ENCODE measurements at regions not wholly inside any gene's neighbourhood (a gene's known extent, or its start where the extent isn't known, plus 50 kb on each side); places are given as distances from the start of the nearest gene placed in this dataset.

DNA sequence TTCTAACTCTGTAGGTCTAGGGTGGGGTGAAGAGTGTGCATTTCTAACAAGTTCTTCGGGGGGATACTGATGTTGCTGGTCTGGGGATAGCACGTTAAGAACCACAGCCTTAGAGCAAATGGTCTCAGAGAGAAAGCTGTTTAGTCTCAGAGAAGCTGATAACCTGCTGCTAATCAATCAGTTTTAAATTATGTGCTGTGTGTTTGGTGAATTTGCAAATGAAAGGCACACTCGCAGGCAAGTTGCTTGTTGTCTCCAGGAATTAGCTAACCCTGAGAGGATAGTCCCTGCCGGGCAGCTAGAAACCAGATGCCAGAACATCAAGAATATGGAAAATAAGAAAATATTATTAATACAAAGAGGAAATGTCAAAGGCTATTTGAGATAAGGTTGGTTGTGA is 79.2 kb downstream of the DMRT2 start:
- Histone ChIP-seq H3K4me3 (no peak overlapping the region), H3K27ac (no peak overlapping the region), H3K27me3 (no peaks in the 10 kb centered on the region), H3K9me3 (no peaks in the 10 kb centered on the region), H3K36me3 (no peaks in the 10 kb centered on the region), H3K9ac (ENCODE audit: low read depth in 2 of 2, low read length in 2 of 2) (no peak overlapping the region), H3K4me1 (no peaks in the 10 kb centered on the region)
- intact Hi-C loops (cut with DNase I) = no loop called here
- no peak for DNase-seq
- TF ChIP-seq, protein P1, sequence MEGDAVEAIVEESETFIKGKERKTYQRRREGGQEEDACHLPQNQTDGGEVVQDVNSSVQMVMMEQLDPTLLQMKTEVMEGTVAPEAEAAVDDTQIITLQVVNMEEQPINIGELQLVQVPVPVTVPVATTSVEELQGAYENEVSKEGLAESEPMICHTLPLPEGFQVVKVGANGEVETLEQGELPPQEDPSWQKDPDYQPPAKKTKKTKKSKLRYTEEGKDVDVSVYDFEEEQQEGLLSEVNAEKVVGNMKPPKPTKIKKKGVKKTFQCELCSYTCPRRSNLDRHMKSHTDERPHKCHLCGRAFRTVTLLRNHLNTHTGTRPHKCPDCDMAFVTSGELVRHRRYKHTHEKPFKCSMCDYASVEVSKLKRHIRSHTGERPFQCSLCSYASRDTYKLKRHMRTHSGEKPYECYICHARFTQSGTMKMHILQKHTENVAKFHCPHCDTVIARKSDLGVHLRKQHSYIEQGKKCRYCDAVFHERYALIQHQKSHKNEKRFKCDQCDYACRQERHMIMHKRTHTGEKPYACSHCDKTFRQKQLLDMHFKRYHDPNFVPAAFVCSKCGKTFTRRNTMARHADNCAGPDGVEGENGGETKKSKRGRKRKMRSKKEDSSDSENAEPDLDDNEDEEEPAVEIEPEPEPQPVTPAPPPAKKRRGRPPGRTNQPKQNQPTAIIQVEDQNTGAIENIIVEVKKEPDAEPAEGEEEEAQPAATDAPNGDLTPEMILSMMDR (IDR thresholded peaks at IDR 0.05) = no peak

DNA sequence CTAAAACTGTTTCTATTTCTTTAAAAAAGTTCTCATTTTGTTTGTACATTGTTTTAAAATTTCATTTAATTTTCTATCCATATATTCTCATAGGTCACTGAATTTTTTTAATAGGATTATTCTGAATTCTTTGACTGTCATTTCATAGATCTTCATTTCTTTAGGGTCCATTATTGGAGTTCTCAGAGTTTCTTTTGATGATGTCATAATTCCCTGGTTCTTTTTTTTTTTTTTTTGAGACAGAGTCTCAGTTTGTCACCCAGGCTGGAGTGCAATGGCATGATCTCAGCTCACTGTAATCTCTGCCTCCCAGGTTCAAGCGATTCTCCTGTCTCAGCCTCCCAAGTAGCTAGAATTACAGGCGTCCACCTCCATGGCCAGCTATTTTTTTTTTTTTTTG is 89.9 kb downstream of the DMRT2 start:
- Histone ChIP-seq H3K4me3 (no peak overlapping the region), H3K4me1 (no peaks in the 10 kb centered on the region), H3K36me3 (no peaks in the 10 kb centered on the region), H3K9ac (ENCODE audit: low read depth in 2 of 2, low read length in 2 of 2) (no peak overlapping the region), H3K27ac (no peak overlapping the region), H3K27me3 (no peaks in the 10 kb centered on the region), H3K9me3 (no peaks in the 10 kb centered on the region)
- DNase-seq = no peak
- TF ChIP-seq, protein P1 (IDR thresholded peaks at IDR 0.05) = no peak
- intact Hi-C loops (cut with DNase I) = no loop called here

DNA sequence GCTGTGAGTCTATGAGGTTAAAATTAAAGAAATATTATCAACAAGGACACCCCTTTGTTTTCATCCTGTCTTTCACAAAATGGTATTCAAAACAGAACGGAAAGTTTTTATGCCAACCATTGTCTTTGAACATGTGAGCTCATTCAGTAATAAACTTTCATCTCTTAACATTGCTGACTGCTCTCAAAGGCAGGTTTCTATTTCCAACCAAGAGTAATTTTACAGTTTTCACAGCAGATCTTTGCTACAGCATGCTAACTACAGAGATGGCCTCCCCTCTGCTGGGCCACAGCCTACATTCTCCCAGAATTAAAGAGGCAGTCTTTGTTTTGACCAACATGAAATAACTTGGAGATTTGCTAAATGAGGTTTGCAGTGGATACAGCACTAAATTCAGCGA is 101.5 kb downstream of the DMRT2 start:
- Histone ChIP-seq H3K9ac (ENCODE audit: low read depth in 2 of 2, low read length in 2 of 2) (no peak overlapping the region), H3K27me3 (no peaks in the 10 kb centered on the region), H3K4me3 (no peak overlapping the region), H3K4me1 (no peaks in the 10 kb centered on the region), H3K9me3 (no peaks in the 10 kb centered on the region), H3K36me3 (no peaks in the 10 kb centered on the region), H3K27ac (no peak overlapping the region)
- DNase-seq = no peak
- intact Hi-C loops (cut with DNase I) = no loop called here
- TF ChIP-seq, protein P1 (IDR thresholded peaks at IDR 0.05) = no peak

DNA sequence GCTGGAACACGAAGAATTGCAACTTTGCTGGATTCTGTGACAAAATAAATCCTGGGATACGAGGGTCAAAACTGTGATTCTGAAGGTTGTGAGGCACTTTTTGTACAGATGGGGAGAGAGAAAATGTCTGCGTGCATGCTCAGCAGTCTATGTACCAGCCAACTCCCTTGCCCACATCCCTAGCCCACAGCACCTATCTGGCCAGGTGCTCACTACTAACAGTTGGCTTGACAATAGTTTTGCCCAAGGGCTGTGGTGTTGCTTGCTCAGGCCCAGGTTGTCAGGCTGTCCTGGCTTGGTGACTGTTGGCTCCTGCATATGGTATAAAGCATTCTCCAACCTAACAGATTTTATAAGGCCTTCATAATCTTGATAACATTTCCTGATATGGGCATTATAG is 102.0 kb downstream of the DMRT2 start:
- DNase-seq = no peak
- Histone ChIP-seq H3K36me3 (no peaks in the 10 kb centered on the region), H3K27me3 (no peaks in the 10 kb centered on the region), H3K27ac (no peak overlapping the region), H3K4me3 (no peak overlapping the region), H3K4me1 (no peaks in the 10 kb centered on the region), H3K9me3 (no peaks in the 10 kb centered on the region), H3K9ac (ENCODE audit: low read depth in 2 of 2, low read length in 2 of 2) (no peak overlapping the region)
- TF ChIP-seq, protein P1 (IDR thresholded peaks at IDR 0.05) = no peak
- intact Hi-C loops (cut with DNase I) = no loop called here

DNA sequence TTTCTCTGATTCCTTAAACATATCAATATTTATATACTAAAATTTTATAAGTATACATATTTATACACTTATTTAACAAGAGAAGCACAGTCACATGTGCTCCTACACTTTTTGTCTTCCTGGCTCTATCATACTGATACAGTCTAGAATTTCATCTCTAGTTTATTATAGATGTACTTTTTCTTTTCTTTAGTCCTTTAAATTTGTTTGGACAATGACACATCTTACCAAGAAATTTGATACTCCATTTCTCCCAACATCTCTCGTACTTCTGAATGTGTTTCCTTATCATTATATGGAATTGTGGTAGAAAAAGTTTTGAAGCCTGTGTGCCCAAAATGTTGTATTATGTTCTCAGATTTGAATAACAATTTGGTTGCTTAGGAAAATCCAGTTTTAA is 104.6 kb downstream of the DMRT2 start:
- no peaks in the 10 kb centered on the region for H3K4me1 ChIP-seq
- H3K36me3 ChIP-seq = no peaks in the 10 kb centered on the region
- TF ChIP-seq, protein P1 (IDR thresholded peaks at IDR 0.05) = no peak
- H3K27ac ChIP-seq = no peak overlapping the region
- DNase-seq = no peak
- no peak overlapping the region for H3K9ac ChIP-seq (ENCODE audit: low read depth in 2 of 2, low read length in 2 of 2)
- no peaks in the 10 kb centered on the region for H3K9me3 ChIP-seq
- no peaks in the 10 kb centered on the region for H3K27me3 ChIP-seq
- intact Hi-C loops (cut with DNase I) = no loop called here
- no peak overlapping the region for H3K4me3 ChIP-seq

DNA sequence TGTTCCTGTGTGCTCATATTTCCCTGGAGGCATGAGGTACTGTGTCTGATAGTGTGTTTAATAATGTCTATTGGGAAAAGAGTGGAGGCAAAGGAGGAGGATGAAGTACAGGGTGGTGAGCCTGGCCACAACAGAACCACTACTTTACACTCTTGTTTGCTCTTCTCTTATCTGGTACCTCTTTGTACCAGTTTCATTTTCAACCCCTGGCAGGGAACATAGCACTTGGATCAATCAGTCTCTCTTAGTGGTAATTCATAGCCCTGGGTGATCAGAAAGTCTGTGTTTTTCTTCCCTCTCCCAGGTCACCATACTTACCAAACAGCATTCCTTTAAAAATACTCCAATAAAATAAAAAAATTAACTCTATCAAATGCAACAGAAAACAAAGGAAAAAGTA is 105.4 kb downstream of the DMRT2 start:
- Histone ChIP-seq H3K9me3 (no peaks in the 10 kb centered on the region), H3K4me1 (no peaks in the 10 kb centered on the region), H3K27me3 (no peaks in the 10 kb centered on the region), H3K36me3 (no peaks in the 10 kb centered on the region), H3K27ac (no peak overlapping the region), H3K4me3 (no peak overlapping the region), H3K9ac (ENCODE audit: low read depth in 2 of 2, low read length in 2 of 2) (no peak overlapping the region)
- intact Hi-C loops (cut with DNase I) = no loop called here
- TF ChIP-seq, protein P1 (IDR thresholded peaks at IDR 0.05) = no peak
- no peak for DNase-seq

Data from colonic mucosa (tissue), 4 donors.